OCI-LY7 (cell line): ENCODE measurements at regions not wholly inside any gene's neighbourhood (a gene's known extent, or its start where the extent isn't known, plus 50 kb on each side); places are given as distances from the start of the nearest gene placed in this dataset.

Source experiments
- BruUV-seq: library from RNA; stranded (reverse); fragments of 400-500 nt; replicated peaks from 2 replicates; lab custom pipeline; 2021; lab: Mats Ljungman, UMichigan
- CTCF ChIA-PET: fragments of 300-600 bp; sonication (Branson Sonifier 250); formaldehyde crosslinking; loops from one replicate; lab custom pipeline; 2022; ENCODE audit warnings: antibody characterized with exemption; ENCODE audit not compliant: unreplicated experiment; lab: Charles Lee
- POLR2A ChIA-PET: fragments of 300-600 bp; sonication (Branson Sonifier 250); formaldehyde crosslinking; loops from one replicate; lab custom pipeline; 2022; ENCODE audit warnings: antibody characterized with exemption; lab: Charles Lee
- DNase-seq: peaks from one replicate; pipeline ENCODE4 v3.0.0-alpha.2; 2015; ENCODE audit warnings: low spot score
- H2AFZ ChIP-seq: fragments of 200-600 bp; sonication (generic), shearing (Covaris generic); 2 replicates; pipeline ENCODE4 v1.6.1; 2014; ENCODE audit warnings: mild to moderate bottlenecking, antibody characterized with exemption, low read length, moderate library complexity
- H3K27ac ChIP-seq: fragments of 200-600 bp; sonication (generic); 2 replicates; pipeline ENCODE4 v1.5.1; 2014; ENCODE audit warnings: mixed run types, low read depth, mild to moderate bottlenecking, moderate library complexity, low read length, inconsistent platforms; ENCODE audit not compliant: poor library complexity, severe bottlenecking
- H3K36me3 ChIP-seq: fragments of 200-600 bp; sonication (generic); 2 replicates; pipeline ENCODE4 v1.6.1; 2014; ENCODE audit warnings: mild to moderate bottlenecking, antibody characterized with exemption, low read length, moderate library complexity, mixed read lengths; ENCODE audit not compliant: insufficient read depth
- H3K4me1 ChIP-seq: fragments of 200-600 bp; sonication (generic); 2 replicates; pipeline ENCODE4 v1.5.1; 2014; ENCODE audit warnings: mild to moderate bottlenecking, low read length; ENCODE audit not compliant: insufficient read depth, poor library complexity, severe bottlenecking
- H3K4me2 ChIP-seq: fragments of 200-600 bp; sonication (generic); 2 replicates; pipeline ENCODE4 v1.6.1; 2014; ENCODE audit warnings: mild to moderate bottlenecking, low read length
- H3K4me3 ChIP-seq: fragments of 200-600 bp; sonication (generic); 2 replicates; pipeline ENCODE4 v1.5.1; 2014; ENCODE audit warnings: mild to moderate bottlenecking, low read depth, low read length; ENCODE audit not compliant: poor library complexity, severe bottlenecking
- H3K79me2 ChIP-seq: fragments of 200-600 bp; sonication (generic); 2 replicates; pipeline ENCODE4 v1.6.1; 2016; ENCODE audit warnings: low read depth, mild to moderate bottlenecking, low read length, moderate library complexity, mixed read lengths; ENCODE audit not compliant: insufficient read depth
- H3K9me2 ChIP-seq: fragments of 200-600 bp; sonication (generic); 2 replicates; pipeline ENCODE4 v1.6.1; 2016; ENCODE audit warnings: mild to moderate bottlenecking, low read length, mixed read lengths; ENCODE audit not compliant: insufficient read depth
- H3K9me3 ChIP-seq: fragments of 200-600 bp; sonication (generic); 2 replicates; pipeline ENCODE4 v1.6.1; 2014; ENCODE audit warnings: mild to moderate bottlenecking, mixed run types, low read length, mixed read lengths
- H4K20me1 ChIP-seq: fragments of 200-600 bp; sonication (generic); 2 replicates; pipeline ENCODE4 v1.6.1; 2014; ENCODE audit warnings: mild to moderate bottlenecking, antibody characterized with exemption, low read length, moderate library complexity, mixed read lengths; ENCODE audit not compliant: insufficient read depth
- EZH2phosphoT487 ChIP-seq: fragments of 200-600 bp; sonication (generic); IDR thresholded peaks from 2 replicates; pipeline ENCODE4 v1.6.1; 2018; ENCODE audit warnings: low read depth, borderline replicate concordance, mild to moderate bottlenecking, mixed run types, antibody characterized with exemption, low read length, moderate library complexity, mixed read lengths
- intact Hi-C: fragments of 100-400 bp; cut with micrococcal nuclease; formaldehyde crosslinking; loops from one replicate; pipeline ENCODE4 v1.10.0; 2022; ENCODE audit not compliant: unreplicated experiment
- TF ChIP-seq, protein P1 (sequence below): fragments of 200-600 bp; sonication (generic); conservative IDR thresholded peaks from 2 replicates; pipeline ENCODE4 v1.5.1; 2014; ENCODE audit warnings: mild to moderate bottlenecking, antibody characterized with exemption, low read length, moderate library complexity, mixed read lengths

DNA sequence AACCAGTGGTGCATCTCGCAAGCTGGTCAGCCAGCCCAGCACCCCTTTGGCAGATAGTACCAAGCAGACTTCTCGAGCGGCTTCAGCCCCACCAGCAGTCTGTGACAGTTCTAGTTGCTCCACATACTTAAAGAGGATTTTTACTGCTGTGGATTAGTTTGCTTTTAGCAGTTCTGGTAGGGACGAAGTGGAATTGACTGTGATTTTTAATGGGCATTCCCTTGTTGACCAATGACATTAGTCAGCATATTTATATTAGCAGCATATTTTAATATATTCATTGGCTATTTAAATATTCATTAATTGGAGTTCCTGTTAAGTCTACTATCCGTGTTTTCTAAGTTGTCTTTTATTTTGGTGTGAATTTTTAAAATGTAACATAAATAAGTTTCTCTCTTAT, 500.9 kb upstream of the FAT1 start:
- Histone ChIP-seq H3K36me3 (no peaks in the 10 kb centered on the region), H3K4me3 (no peak overlapping the region), H3K4me1 (no peaks in the 10 kb centered on the region), H3K79me2 (no peaks in the 10 kb centered on the region), H3K9me3 (no peaks in the 10 kb centered on the region), H3K9me2 (no peaks in the 10 kb centered on the region), H4K20me1 (no peaks in the 10 kb centered on the region), H2AFZ (no peak overlapping the region), H3K27ac (no peak overlapping the region), H3K4me2 (no peak overlapping the region)
- TF ChIP-seq, protein P1, sequence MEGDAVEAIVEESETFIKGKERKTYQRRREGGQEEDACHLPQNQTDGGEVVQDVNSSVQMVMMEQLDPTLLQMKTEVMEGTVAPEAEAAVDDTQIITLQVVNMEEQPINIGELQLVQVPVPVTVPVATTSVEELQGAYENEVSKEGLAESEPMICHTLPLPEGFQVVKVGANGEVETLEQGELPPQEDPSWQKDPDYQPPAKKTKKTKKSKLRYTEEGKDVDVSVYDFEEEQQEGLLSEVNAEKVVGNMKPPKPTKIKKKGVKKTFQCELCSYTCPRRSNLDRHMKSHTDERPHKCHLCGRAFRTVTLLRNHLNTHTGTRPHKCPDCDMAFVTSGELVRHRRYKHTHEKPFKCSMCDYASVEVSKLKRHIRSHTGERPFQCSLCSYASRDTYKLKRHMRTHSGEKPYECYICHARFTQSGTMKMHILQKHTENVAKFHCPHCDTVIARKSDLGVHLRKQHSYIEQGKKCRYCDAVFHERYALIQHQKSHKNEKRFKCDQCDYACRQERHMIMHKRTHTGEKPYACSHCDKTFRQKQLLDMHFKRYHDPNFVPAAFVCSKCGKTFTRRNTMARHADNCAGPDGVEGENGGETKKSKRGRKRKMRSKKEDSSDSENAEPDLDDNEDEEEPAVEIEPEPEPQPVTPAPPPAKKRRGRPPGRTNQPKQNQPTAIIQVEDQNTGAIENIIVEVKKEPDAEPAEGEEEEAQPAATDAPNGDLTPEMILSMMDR, result no peak
- no peak for TF ChIP-seq EZH2phosphoT487
- no peak for DNase-seq
- no TSS peak for BruUV-seq
- ChIA-PET CTCF (no interaction called here), POLR2A (interaction anchor here (0.5 kb wide), 1 partner anchor 1209 kb away, joined by 3 read pairs; no protein-coding TSS in a partner anchor)
- intact Hi-C loops, result no loop called here

DNA sequence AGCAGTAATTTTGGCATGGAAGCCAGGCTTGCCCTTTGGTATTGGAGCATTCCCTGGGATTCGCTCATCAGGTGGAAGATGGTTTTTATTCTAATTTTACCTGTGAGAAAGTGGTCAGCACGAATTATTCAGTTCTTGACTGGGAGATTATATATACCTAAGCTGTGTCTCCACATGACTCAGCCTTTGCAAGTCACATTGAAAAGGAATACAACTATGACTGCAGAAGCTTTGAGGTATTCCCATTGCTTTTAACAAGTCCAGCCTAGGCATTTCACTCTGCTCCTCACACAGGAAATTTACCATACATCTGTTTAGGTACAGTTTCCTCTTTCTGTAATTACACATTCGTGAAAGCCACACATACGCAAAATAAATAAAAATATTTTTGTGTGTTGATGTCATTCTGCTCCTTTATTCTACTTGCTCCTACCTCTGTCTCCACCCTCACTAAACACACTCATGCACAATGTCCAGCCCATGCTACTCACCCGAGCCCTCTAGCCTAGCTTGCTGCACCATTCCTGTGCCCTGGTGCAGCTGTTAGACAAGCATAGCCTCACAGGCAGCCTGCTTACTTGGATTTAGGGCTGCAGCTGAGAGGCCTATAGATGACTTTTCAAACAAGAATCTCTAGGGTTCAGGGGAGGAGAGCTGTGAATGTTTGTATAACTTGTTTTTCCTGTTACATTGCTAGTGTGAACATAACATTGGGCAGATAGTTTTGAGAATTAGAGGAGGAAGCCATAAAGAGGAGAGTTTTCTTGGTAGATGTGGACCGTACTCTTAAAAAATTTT, 504.4 kb upstream of the FAT1 start:
- Histone ChIP-seq H2AFZ (peak overlapping the region; percentile 57; the same call in 1 of the 2 replicates), H4K20me1 (no peaks in the 10 kb centered on the region), H3K79me2 (no peaks in the 10 kb centered on the region), H3K9me2 (0 out of 2 replicates have a peak, but pooled peaks cover 3% of the 10 kb centered on the region), H3K4me1 (no peaks in the 10 kb centered on the region), H3K9me3 (no peaks in the 10 kb centered on the region), H3K27ac (no peak overlapping the region), H3K4me2 (no peak overlapping the region), H3K4me3 (no peak overlapping the region), H3K36me3 (no peaks in the 10 kb centered on the region)
- no peak for TF ChIP-seq EZH2phosphoT487
- TF ChIP-seq, protein P1, result no peak
- no TSS peak for BruUV-seq
- intact Hi-C loops, result no loop called here
- DNase-seq, result no peak
- ChIA-PET POLR2A (interaction anchor here (1.0 kb wide), 1 partner anchor 17 kb away, joined by 3 read pairs; no protein-coding TSS in a partner anchor), CTCF (no interaction called here)

DNA sequence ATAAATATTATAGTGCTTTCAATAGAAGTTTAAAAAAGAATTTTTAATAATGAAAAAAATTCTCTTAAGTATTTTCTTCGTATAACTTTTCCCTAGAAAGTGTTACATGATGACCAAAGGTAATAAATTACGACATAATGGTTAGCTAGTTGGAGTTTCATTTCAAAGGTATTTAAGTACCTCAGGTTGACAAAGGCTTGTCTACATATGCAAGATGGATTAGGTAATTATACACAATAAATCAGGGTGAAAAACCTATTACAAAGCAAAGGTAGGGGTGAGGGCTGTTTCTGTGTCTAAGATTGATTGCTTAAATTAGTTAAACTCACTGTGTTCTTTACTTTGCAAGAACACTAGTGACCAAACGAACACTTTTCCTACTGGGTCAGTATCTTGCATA, 508.5 kb upstream of the FAT1 start:
- Histone ChIP-seq H3K4me3 (no peak overlapping the region), H3K4me2 (no peak overlapping the region), H3K79me2 (no peaks in the 10 kb centered on the region), H4K20me1 (no peaks in the 10 kb centered on the region), H3K36me3 (no peaks in the 10 kb centered on the region), H3K4me1 (no peaks in the 10 kb centered on the region), H3K9me2 (0 out of 2 replicates have a peak, but pooled peaks cover 3% of the 10 kb centered on the region), H3K9me3 (no peaks in the 10 kb centered on the region), H2AFZ (no peak overlapping the region), H3K27ac (no peak overlapping the region)
- POLR2A ChIA-PET, result no interaction called here
- intact Hi-C loops, result no loop called here
- TF ChIP-seq, protein P1, result no peak
- no peak for TF ChIP-seq EZH2phosphoT487
- no TSS peak for BruUV-seq
- DNase-seq, result no peak
- CTCF ChIA-PET, result no interaction called here
